ENCODE measurements at regions not wholly inside any gene's neighbourhood (a gene's known extent, or its start where the extent isn't known, plus 50 kb on each side); places are given as distances from the start of the nearest gene placed in this dataset.

DNA sequence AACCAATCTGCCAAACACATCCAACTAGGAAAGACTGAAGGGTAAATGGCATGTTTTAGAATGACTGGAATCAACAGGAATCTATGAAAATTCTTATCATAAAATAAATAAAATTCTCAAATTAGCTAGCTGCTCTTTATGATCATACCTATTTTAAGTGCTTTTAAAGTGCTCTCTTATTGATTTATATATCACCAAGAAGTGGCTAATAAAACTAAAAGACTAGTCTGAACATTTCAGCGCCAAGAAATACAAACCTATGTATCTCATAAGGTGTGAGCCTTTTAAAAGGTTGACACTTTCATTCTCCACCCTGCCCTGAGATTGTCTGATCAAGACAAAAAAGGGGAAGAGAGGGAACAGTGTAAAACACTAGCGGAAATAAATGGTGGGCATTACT, 136.8 kb upstream of the ARHGAP42 start:
- DNase-seq (no peak), ATAC-seq (ENCODE audit: low read depth) (no peak)
- H3K9me3 Mint-ChIP-seq, result no peaks in the 10 kb centered on the region
- no peaks in the 10 kb centered on the region for H3K27me3 Mint-ChIP-seq
- H3K36me3 Mint-ChIP-seq, result no peaks in the 10 kb centered on the region
- H3K4me3 Mint-ChIP-seq, result no peak overlapping the region
- POLR2A ChIA-PET, result no interaction called here
- H3K4me1 Mint-ChIP-seq, result no peaks in the 10 kb centered on the region
- H3K27ac Mint-ChIP-seq, result no peak overlapping the region

DNA sequence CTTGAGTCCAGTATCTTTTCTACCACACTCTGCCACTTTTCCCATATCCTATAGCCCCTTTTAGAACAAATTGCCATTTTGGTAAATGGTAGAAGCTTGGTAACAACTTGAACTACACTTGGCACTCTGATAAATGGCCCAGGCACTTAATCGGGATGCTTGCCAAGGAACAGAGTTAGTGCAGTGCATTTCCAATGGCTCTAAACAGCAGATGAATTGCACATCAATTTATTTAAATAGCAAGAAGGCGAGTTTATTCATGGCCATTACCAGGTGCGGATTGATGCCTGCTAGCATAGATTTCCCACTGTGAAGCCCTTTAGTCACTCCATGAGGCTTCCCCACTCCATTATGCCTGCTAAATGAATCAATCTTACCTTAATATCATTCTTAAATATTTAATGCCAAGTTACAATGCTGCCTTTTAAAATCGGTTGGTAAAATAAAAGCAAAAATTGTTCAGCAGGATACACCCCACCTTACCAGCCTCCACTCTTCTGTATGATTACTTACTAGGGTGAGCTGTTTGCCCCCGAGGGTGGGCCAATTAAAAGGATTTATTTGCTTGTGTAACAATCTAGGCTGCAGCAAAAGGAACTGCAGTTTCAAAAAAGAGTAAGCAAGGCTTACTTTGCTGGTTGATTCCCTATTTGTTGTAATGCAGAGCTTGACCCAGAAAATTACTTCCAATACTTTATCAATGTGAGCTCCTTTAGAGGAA, 136.0 kb upstream of the ARHGAP42 start:
- Mint-ChIP-seq H3K4me1 (no peaks in the 10 kb centered on the region), H3K36me3 (no peaks in the 10 kb centered on the region), H3K27ac (no peak overlapping the region), H3K9me3 (no peaks in the 10 kb centered on the region), H3K27me3 (no peaks in the 10 kb centered on the region), H3K4me3 (no peak overlapping the region)
- DNase-seq, result no peak
- no peak for ATAC-seq (ENCODE audit: low read depth)
- POLR2A ChIA-PET, result no interaction called here

DNA sequence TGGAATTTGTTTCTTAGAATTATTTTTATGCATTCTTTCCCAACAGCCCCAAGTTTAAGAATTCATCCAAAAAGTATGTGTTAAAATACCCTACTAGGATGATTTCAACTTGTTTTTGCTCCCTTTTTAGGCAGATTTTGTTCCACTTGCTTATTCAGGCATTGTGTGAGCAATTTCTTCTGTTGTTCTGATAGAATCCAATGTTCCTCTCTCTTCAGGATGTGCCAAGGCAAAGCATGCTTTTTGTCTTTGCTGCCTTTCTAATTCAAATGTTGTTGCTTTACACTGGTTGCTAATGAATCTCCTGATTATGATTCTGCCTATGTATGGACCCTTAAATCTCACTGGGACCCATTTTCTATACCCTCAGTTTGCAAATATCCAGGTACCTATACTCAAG, 131.2 kb upstream of the ARHGAP42 start:
- no peak for ATAC-seq (ENCODE audit: low read depth)
- Mint-ChIP-seq H3K9me3 (no peaks in the 10 kb centered on the region), H3K27ac (no peak overlapping the region), H3K4me3 (no peak overlapping the region), H3K36me3 (no peaks in the 10 kb centered on the region), H3K4me1 (no peaks in the 10 kb centered on the region), H3K27me3 (no peaks in the 10 kb centered on the region)
- DNase-seq, result no peak
- POLR2A ChIA-PET, result no interaction called here

DNA sequence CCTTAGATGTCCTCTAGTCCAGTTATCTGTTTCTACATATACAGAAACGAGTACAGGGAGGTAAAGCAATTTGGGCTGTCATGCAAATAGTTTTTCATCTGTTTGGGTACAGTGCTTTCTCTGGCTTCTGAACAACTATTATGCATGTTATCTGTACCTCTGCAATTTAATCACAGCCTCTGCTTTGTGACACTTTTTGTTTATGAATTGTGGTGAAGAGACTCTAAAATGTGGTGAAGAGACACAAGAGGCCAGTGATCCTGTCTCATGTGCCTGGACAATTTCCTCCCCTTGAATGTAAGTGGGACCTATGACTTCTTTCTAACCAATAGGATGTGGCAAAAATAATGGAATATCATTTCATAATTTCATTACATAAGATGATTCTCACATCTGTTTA, 130.3 kb upstream of the ARHGAP42 start:
- ATAC-seq (ENCODE audit: low read depth), result no peak
- Mint-ChIP-seq H3K4me1 (no peaks in the 10 kb centered on the region), H3K4me3 (no peak overlapping the region), H3K27ac (no peak overlapping the region), H3K27me3 (no peaks in the 10 kb centered on the region), H3K9me3 (no peaks in the 10 kb centered on the region), H3K36me3 (no peaks in the 10 kb centered on the region)
- DNase-seq, result no peak
- POLR2A ChIA-PET, result no interaction called here

DNA sequence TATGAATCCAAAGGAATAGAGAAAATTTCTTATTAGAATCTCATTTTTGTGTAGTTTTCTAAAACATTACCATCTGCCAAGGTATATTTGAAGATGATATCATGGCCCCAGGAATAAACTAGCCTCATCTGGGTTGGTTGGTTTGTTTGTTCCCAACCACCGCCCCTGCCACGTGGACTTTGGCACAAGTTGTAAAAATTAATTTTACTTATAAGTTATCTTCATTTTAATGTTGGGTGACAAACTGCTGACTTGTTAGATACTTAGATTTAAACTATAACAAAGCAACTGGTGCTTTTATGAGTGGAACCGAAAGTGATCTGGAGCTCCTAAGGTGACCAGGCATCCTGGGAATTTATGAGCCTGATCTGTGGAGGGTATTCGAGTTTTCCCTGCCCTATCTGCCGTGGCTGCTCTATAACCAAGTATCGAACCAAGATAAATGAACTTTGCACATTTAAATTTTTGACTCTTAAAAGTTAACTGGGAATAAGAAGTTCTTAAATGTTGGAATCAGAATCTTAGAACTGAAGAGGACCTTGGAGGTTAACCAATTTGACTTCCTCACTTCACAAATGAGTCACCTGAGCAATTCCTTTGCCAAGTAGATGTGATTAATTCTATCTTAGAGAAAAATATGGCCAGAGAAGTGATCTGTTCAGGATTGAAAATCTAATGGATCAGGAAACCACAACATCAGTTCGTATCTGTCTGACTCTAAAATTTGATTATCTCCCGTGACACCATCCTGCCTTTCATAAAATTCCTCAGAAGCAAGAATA, 129.1 kb upstream of the ARHGAP42 start:
- H3K27me3 Mint-ChIP-seq, result no peaks in the 10 kb centered on the region
- ATAC-seq (ENCODE audit: low read depth) (no peak), DNase-seq (no peak)
- H3K4me1 Mint-ChIP-seq, result no peaks in the 10 kb centered on the region
- POLR2A ChIA-PET, result no interaction called here
- H3K36me3 Mint-ChIP-seq, result no peaks in the 10 kb centered on the region
- H3K9me3 Mint-ChIP-seq, result no peaks in the 10 kb centered on the region
- no peak overlapping the region for H3K4me3 Mint-ChIP-seq
- H3K27ac Mint-ChIP-seq, result no peak overlapping the region

DNA sequence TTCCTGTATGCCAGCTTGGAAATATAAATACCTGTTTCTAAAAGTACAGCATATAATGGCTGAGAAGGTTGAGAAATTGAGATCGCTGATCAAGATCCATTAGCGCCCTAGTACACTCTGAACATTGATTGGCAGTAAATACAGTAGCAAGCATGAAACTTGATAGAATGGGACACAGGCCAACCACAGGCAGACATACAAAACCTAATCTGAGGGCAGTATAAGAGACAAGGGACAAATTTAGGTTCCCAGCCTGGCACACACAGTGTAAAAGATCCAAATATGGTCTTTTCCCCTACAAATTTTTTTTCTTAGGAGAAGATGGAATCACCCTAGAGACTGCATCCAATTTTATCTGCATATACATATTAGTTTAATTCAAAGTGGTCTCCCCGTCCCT, 126.5 kb upstream of the ARHGAP42 start:
- POLR2A ChIA-PET, result no interaction called here
- H3K27me3 Mint-ChIP-seq, result no peaks in the 10 kb centered on the region
- ATAC-seq (ENCODE audit: low read depth) (no peak), DNase-seq (no peak)
- H3K27ac Mint-ChIP-seq, result no peak overlapping the region
- no peaks in the 10 kb centered on the region for H3K36me3 Mint-ChIP-seq
- H3K4me3 Mint-ChIP-seq, result no peak overlapping the region
- H3K9me3 Mint-ChIP-seq, result no peaks in the 10 kb centered on the region
- H3K4me1 Mint-ChIP-seq, result no peaks in the 10 kb centered on the region

DNA sequence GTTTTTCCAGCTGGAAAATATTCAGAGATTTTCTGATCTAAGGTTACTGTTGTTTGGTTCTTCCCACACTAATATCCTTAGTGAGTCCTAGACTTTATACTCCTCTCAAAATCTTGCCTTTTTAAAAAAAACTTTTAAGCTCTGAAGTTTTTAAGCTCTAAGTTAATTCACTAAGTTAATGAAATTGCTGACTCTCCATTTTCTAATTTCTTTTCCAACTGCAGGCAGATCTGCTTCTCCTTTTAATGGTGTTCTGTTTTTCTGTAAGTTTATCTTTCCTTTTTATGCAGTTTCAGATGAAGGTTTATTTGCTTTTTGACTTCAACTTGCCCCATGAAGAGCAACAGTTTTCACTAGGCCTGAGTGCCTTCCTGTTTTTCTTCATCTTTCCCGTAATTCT, 125.8 kb upstream of the ARHGAP42 start:
- no peak for DNase-seq
- no peak for ATAC-seq (ENCODE audit: low read depth)
- H3K36me3 Mint-ChIP-seq, result no peaks in the 10 kb centered on the region
- POLR2A ChIA-PET, result no interaction called here
- no peaks in the 10 kb centered on the region for H3K9me3 Mint-ChIP-seq
- H3K4me3 Mint-ChIP-seq, result no peak overlapping the region
- no peaks in the 10 kb centered on the region for H3K27me3 Mint-ChIP-seq
- H3K27ac Mint-ChIP-seq, result no peak overlapping the region
- no peaks in the 10 kb centered on the region for H3K4me1 Mint-ChIP-seq

DNA sequence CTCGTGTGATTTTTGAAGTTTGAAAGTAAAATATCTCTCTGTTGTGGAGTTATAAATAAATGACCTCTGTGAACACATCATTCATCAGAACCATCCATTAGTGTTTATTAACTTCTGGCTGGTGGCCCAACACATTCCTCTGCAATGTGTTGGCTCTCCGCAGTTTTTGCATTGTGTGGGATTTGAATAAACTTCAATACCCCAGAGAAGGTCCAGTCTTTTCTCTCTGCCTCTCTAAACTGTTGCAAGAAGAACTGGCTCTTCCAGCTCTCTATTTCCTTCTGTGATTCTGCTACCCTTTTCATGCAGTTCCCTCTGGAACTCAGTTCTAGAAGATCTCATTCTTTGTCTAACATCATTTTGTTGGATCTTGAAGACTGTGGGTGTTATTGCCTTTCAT, 125.0 kb upstream of the ARHGAP42 start:
- Mint-ChIP-seq H3K36me3 (no peaks in the 10 kb centered on the region), H3K9me3 (no peaks in the 10 kb centered on the region), H3K4me3 (no peak overlapping the region), H3K27ac (no peak overlapping the region), H3K27me3 (no peaks in the 10 kb centered on the region), H3K4me1 (no peaks in the 10 kb centered on the region)
- POLR2A ChIA-PET, result no interaction called here
- ATAC-seq (ENCODE audit: low read depth) (no peak), DNase-seq (no peak)

DNA sequence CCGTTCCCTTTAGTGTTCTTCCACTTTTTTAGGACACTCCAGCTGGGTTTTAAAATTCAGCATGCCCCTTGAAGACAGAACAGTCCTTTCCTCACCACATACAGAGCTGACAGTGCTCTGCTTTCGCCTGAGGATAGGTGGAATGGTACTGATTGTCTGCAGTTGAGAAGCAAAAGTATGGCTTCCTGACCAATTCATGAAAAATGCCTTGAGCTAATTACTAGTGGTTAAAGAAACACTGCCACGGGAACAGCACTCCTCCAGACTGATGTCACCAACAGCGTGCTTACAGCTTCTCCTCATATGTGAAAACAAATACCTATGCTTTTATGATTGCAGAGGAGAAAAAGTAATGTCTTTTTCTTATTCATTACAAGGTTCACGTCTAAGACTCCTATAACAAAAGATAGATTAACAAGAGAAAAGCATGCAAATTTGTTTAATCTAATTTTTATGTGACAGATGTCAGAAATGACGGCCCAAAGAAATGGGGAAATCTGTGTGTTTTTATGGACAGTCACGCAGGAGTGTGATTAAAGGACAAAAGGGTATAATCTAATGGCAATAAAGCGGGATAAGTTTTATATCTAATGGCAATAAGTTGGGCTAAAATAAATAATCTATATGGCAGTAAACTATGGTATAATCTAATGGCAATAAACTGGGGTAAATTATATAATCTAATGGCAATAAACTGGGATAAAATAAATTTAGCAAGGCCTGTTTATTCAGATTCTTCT, 123.4 kb upstream of the ARHGAP42 start:
- DNase-seq, result no peak
- H3K9me3 Mint-ChIP-seq, result no peaks in the 10 kb centered on the region
- ATAC-seq (ENCODE audit: low read depth), result no peak
- H3K4me1 Mint-ChIP-seq, result no peaks in the 10 kb centered on the region
- H3K36me3 Mint-ChIP-seq, result no peaks in the 10 kb centered on the region
- no peak overlapping the region for H3K27ac Mint-ChIP-seq
- H3K4me3 Mint-ChIP-seq, result no peak overlapping the region
- POLR2A ChIA-PET, result no interaction called here
- H3K27me3 Mint-ChIP-seq, result no peaks in the 10 kb centered on the region

DNA sequence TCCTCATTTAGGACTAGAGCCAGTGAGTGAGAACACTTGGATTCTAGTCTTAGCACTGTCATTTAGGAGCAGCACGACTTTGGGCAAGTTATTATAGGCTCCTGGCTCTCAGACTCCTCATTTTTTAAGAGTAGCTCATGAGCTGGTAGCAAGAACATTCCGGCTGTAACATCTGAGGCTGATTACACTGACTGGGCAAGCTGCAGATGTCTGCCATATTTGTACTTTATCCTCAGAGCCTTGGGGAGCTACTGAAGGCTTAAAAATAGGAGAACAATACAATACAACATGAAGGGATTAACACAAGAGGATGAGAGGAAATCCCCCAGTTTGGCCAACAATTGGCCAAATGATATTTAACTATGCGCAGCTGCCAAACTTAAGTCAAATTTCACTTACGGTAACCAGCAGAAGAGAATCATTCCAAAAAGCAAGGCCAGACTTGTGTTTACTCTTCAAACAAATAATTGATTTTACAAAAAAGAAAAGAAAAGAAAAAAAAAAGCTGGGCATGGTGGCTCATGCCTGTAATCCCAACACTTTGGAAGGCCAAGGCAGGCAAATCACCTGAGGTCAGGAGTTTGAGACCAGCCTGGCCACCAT, 113.1 kb upstream of the ARHGAP42 start:
- H3K27me3 Mint-ChIP-seq, result no peaks in the 10 kb centered on the region
- H3K4me1 Mint-ChIP-seq, result no peaks in the 10 kb centered on the region
- no peaks in the 10 kb centered on the region for H3K9me3 Mint-ChIP-seq
- no peak overlapping the region for H3K4me3 Mint-ChIP-seq
- ATAC-seq (ENCODE audit: low read depth), result no peak
- DNase-seq, result no peak
- H3K27ac Mint-ChIP-seq, result no peak overlapping the region
- no peaks in the 10 kb centered on the region for H3K36me3 Mint-ChIP-seq
- POLR2A ChIA-PET, result no interaction called here

DNA sequence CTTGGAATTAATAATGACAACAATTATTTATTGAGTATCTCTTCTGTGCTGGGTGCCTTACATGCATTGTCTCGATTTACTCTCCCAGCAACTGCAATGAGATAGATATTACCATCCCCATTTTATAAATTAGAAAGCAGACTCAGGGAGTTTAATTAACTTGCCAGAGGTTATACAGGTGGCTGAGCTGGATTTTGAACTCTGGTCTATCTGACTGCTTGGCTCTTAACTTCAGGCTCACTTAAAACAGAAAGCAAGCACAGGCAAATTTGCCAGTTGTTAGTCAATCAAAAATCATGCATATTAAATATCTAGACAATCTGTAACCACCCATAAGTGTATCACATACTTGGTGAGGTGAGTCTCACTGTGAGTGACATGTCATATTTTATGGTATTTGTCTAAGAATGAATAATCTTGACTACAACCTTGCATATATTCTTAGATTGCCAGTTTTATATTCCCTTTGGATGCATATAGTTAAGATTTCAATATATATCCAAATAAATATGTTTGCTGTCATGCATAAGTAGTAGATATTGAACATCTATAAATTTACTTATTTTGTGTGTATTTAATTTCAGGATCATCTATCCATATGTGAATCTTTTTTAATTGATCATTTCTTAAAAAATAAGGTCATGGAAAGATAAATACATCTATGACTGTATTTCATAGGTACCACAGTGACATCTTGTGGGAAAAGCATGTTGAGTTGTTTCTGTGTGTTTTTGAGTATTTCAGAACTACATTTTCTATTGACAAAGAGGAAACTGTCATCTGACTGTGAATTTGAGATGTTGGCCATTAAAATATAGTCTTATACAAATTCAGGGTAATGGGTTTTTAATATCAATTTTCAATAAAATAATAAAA, 112.0 kb upstream of the ARHGAP42 start:
- no peaks in the 10 kb centered on the region for H3K4me1 Mint-ChIP-seq
- DNase-seq, result no peak
- H3K36me3 Mint-ChIP-seq, result no peaks in the 10 kb centered on the region
- no peak for ATAC-seq (ENCODE audit: low read depth)
- H3K9me3 Mint-ChIP-seq, result no peaks in the 10 kb centered on the region
- no peak overlapping the region for H3K4me3 Mint-ChIP-seq
- H3K27ac Mint-ChIP-seq, result no peak overlapping the region
- POLR2A ChIA-PET, result no interaction called here
- H3K27me3 Mint-ChIP-seq, result no peaks in the 10 kb centered on the region

DNA sequence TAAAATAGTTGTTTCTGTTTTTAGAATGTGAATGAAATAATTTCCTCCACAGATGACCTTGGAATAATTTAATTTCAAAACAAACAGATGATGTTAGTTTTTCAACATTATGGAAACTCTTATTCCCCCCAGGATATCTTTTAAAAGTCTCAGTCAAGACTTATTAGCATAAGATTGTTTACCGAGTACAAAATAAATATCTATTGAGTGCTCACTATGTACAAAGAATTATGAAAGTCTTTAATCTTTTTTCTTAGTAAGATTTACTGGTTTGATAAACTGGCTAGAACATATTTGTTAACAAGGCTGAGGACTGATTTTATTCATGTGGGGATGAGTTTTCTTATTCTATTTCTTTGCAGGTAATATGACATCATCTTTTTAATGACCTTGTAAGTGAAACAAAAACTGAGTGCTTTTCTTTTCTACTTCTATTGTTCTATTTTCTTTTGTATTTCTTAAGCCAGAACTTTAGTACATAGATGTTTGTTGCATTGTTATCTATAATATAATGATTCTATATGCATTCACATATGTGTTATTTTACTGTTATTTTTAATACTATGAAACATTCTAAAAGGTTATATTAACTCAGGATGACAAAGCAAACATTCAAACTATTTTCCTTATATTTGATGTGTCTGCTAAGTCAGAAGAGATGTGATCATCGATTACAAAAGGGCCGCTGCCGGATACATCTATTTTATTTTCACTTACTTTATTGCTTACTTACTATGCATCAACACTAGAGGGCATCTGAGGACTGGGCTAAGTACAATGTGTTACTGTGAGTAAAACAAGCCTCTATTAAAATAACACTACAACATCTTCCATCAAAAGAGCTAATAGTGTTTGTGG, 111.0 kb upstream of the ARHGAP42 start:
- Mint-ChIP-seq H3K36me3 (no peaks in the 10 kb centered on the region), H3K27me3 (no peaks in the 10 kb centered on the region), H3K9me3 (no peaks in the 10 kb centered on the region), H3K4me1 (no peaks in the 10 kb centered on the region), H3K4me3 (no peak overlapping the region), H3K27ac (no peak overlapping the region)
- no peak for DNase-seq
- ATAC-seq (ENCODE audit: low read depth), result no peak
- POLR2A ChIA-PET, result no interaction called here

Measured in activated naive CD8-positive, alpha-beta T cell treated with anti-CD3 and anti-CD28 coated beads, Interleukin-2, amount 10 ng/mL, durations not matched to agents 7 days and 5 days (primary cell).